ENCODE measurements at regions not wholly inside any gene's neighbourhood (a gene's known extent, or its start where the extent isn't known, plus 50 kb on each side); places are given as distances from the start of the nearest gene placed in this dataset.

DNA sequence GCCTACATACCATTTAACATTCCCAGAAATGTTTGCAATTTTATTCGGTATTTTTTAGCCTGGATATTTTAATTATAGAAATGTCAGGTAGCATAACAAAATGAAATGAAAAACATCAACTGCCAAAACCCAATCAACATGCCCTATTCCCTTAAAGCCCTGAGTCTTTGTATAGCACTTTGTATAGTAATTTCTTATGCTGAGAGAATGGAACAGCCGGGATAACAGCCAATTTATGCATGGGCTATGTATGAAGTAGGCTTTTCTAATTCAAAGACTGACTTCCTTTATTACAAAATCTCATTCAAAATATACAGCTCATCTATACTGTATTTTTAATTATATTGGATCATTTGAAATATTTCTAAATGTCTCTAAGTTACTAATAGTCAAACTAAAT is 513.0 kb upstream of the NAALADL2 start:
- no peak for DNase-seq (ENCODE audit: low spot score in 2 of 2, unreplicated experiment in 2 of 2)
- H3K9me3 Mint-ChIP-seq: peaks cover 16% of the 10 kb centered on the region
- peaks cover 3% of the 10 kb centered on the region for H3K4me1 Mint-ChIP-seq

DNA sequence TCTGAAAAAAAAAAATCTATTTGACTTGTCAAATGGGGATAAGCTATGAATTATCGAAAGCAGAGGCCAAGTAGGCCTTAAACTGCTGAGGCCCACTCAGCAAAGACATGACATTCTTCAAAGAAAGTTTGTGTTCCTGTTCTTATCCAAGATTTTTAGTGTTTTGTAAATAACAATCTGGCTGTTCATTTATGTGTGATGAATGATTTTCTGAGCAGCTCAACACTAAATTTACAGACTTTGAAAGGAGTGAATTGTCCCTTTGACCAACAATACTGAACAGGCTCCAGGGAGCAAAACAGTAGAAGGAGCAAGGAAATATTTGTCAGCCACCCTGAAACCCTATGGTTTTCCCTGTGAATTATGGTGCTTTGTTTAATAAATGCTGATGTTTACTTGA is 512.6 kb upstream of the NAALADL2 start:
- Mint-ChIP-seq H3K27me3 (ENCODE audit: low read depth) (no peaks in the 10 kb centered on the region), H3K4me1 (peaks cover 3% of the 10 kb centered on the region), H3K4me3 (no peak overlapping the region), H3K9me3 (peaks cover 19% of the 10 kb centered on the region), H3K36me3 (peaks cover 7% of the 10 kb centered on the region), H3K27ac (no peak overlapping the region)
- no peak for DNase-seq (ENCODE audit: low spot score in 2 of 2, unreplicated experiment in 2 of 2)
- TF ChIP-seq, protein P1, sequence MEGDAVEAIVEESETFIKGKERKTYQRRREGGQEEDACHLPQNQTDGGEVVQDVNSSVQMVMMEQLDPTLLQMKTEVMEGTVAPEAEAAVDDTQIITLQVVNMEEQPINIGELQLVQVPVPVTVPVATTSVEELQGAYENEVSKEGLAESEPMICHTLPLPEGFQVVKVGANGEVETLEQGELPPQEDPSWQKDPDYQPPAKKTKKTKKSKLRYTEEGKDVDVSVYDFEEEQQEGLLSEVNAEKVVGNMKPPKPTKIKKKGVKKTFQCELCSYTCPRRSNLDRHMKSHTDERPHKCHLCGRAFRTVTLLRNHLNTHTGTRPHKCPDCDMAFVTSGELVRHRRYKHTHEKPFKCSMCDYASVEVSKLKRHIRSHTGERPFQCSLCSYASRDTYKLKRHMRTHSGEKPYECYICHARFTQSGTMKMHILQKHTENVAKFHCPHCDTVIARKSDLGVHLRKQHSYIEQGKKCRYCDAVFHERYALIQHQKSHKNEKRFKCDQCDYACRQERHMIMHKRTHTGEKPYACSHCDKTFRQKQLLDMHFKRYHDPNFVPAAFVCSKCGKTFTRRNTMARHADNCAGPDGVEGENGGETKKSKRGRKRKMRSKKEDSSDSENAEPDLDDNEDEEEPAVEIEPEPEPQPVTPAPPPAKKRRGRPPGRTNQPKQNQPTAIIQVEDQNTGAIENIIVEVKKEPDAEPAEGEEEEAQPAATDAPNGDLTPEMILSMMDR (IDR thresholded peaks at IDR 0.05; ENCODE audit: unreplicated experiment): no peak

More for the DNA sequence above, 513.0 kb upstream of the NAALADL2 start:
- Mint-ChIP-seq H3K27ac (no peak overlapping the region), H3K27me3 (ENCODE audit: low read depth) (no peaks in the 10 kb centered on the region), H3K4me3 (no peak overlapping the region), H3K36me3 (peaks cover 7% of the 10 kb centered on the region)
- TF ChIP-seq, protein P1 (IDR thresholded peaks at IDR 0.05; ENCODE audit: unreplicated experiment): no peak

DNA sequence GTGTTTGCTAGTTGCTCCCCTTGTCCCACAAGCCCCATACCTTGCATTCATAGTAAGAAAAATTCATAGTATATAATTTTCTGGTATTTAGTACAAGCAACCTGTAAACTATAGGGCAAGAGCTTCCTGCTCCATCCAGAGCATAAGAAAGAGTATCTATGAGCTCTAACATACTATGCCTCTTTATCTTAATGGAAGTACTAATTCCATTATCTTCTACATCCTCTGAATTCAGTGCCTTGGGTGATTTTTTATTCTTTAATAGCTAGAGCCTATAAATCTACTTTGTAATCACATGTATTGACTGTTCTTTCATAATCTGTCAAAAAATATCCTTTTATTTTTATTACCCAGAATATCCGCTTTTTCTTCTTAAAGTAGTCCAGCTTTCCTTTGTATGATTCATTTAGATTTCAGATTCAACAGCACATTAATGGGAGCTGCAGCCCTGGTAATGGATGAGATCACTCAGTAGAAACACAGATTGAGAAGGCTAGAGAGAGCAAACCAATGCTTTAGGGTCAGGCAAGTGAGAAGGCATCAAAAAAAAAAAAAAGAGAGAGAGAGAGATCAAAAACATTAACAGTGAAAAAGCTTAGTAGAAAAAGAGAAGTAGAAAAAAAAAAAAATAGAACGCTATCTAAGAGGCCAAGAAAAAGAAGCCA is 511.5 kb upstream of the NAALADL2 start:
- H3K27me3 Mint-ChIP-seq (ENCODE audit: low read depth): no peaks in the 10 kb centered on the region
- peaks cover 25% of the 10 kb centered on the region for H3K9me3 Mint-ChIP-seq
- peaks cover 3% of the 10 kb centered on the region for H3K4me1 Mint-ChIP-seq
- H3K4me3 Mint-ChIP-seq: no peak overlapping the region
- H3K36me3 Mint-ChIP-seq: peaks cover 7% of the 10 kb centered on the region
- DNase-seq (ENCODE audit: low spot score in 2 of 2, unreplicated experiment in 2 of 2): no peak
- no peak overlapping the region for H3K27ac Mint-ChIP-seq
- TF ChIP-seq, protein P1 (IDR thresholded peaks at IDR 0.05; ENCODE audit: unreplicated experiment): no peak

DNA sequence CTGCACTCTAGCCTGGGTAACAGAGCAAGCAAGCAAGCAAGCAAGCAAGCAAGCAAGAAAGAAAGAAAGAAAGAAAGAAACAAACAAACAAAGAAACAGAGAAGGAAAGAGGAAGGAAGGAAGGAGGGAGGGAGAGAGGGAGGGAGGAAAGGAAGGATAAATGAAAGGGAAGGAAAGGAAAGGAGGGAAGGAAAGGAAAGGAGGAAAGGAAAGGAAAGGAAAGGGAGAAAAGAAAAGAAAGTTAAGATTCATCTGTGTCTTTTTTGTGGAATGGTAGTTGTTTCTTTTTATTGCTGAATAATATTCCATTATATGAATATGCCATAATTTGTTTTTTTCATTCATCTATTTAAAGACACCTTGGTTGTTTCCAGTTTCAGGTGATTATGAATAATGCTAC is 506.9 kb upstream of the NAALADL2 start:
- Mint-ChIP-seq H3K27ac (no peak overlapping the region), H3K9me3 (peaks cover 32% of the 10 kb centered on the region), H3K4me3 (no peak overlapping the region), H3K36me3 (peaks cover 7% of the 10 kb centered on the region), H3K27me3 (ENCODE audit: low read depth) (no peaks in the 10 kb centered on the region), H3K4me1 (no peaks in the 10 kb centered on the region)
- no peak for DNase-seq (ENCODE audit: low spot score in 2 of 2, unreplicated experiment in 2 of 2)
- TF ChIP-seq, protein P1 (IDR thresholded peaks at IDR 0.05; ENCODE audit: unreplicated experiment): no peak

DNA sequence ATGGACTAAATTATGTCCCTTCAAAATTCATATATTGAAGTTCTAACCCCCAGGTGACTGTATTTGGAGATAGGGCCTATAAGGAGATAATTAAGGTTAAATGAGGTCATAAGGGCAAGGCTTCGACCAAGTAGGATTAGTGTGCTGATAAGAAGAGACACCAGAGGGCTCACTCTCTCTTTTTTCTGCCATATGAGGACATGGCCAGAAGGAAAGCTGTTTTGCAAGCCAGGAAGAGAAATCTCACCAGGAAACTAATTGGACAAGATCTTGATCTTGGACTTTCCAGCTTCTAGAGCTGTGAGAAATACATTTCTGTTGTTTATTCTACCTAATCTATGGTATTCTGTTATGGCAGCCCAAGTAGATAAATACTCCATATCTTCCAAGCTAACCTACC is 503.6 kb upstream of the NAALADL2 start:
- TF ChIP-seq, protein P1 (IDR thresholded peaks at IDR 0.05; ENCODE audit: unreplicated experiment): no peak
- DNase-seq (ENCODE audit: low spot score in 2 of 2, unreplicated experiment in 2 of 2): no peak
- peaks cover 2% of the 10 kb centered on the region for H3K36me3 Mint-ChIP-seq
- H3K27ac Mint-ChIP-seq: no peak overlapping the region
- no peak overlapping the region for H3K4me3 Mint-ChIP-seq
- no peaks in the 10 kb centered on the region for H3K27me3 Mint-ChIP-seq (ENCODE audit: low read depth)
- H3K9me3 Mint-ChIP-seq: peaks cover 21% of the 10 kb centered on the region
- no peaks in the 10 kb centered on the region for H3K4me1 Mint-ChIP-seq
